Naive B cell (primary cell): ENCODE measurements at regions not wholly inside any gene's neighbourhood (a gene's known extent, or its start where the extent isn't known, plus 50 kb on each side); places are given as distances from the start of the nearest gene placed in this dataset.

Experiments
- ATAC-seq, 2 donors: fragments of 150-1000 bp; cut with Tn5 transposase; 2 replicates each; pipeline ENCODE4 v1.10.0; 2021; ENCODE audit warnings: low read depth in 2 of 2, mild to moderate bottlenecking in 2 of 2, moderate library complexity in 2 of 2
- DNase-seq: peaks from one replicate; pipeline ENCODE4 v3.0.0; 2022
- H3K27ac Mint-ChIP-seq, 6 donors: one replicate each; pipeline ENCODE4 v1.8.0; 2020 to 2022; ENCODE audit warnings: mild to moderate bottlenecking in 6 of 6, mixed read lengths in 6 of 6, moderate library complexity in 5 of 6, inconsistent platforms in 2 of 6
- H3K27me3 Mint-ChIP-seq, 3 donors: one replicate each; pipeline ENCODE4 v1.8.0; 2021 to 2022; ENCODE audit warnings: mixed read lengths in 3 of 3, mild to moderate bottlenecking in 1 of 3
- H3K36me3 Mint-ChIP-seq, 2 donors: one replicate each; pipeline ENCODE4 v1.8.0; 2020 to 2022; ENCODE audit warnings: mixed read lengths in 2 of 2, inconsistent platforms in 1 of 2, mild to moderate bottlenecking in 1 of 2
- H3K4me1 Mint-ChIP-seq, 3 donors: one replicate each; pipeline ENCODE4 v1.8.0; 2020 to 2022; ENCODE audit warnings: mixed read lengths in 3 of 3, inconsistent platforms in 1 of 3, mild to moderate bottlenecking in 1 of 3, moderate library complexity in 1 of 3
- H3K4me3 Mint-ChIP-seq, 8 donors: one replicate each; pipeline ENCODE4 v1.8.0; 2020 to 2022; ENCODE audit warnings: mild to moderate bottlenecking in 8 of 8, mixed read lengths in 8 of 8, moderate library complexity in 8 of 8, inconsistent platforms in 2 of 8
- H3K9me3 Mint-ChIP-seq, 7 donors: one replicate each; pipeline ENCODE4 v1.8.0; 2020 to 2022; ENCODE audit warnings: mixed read lengths in 7 of 7, mild to moderate bottlenecking in 5 of 7, inconsistent platforms in 2 of 7, moderate library complexity in 1 of 7

DNA sequence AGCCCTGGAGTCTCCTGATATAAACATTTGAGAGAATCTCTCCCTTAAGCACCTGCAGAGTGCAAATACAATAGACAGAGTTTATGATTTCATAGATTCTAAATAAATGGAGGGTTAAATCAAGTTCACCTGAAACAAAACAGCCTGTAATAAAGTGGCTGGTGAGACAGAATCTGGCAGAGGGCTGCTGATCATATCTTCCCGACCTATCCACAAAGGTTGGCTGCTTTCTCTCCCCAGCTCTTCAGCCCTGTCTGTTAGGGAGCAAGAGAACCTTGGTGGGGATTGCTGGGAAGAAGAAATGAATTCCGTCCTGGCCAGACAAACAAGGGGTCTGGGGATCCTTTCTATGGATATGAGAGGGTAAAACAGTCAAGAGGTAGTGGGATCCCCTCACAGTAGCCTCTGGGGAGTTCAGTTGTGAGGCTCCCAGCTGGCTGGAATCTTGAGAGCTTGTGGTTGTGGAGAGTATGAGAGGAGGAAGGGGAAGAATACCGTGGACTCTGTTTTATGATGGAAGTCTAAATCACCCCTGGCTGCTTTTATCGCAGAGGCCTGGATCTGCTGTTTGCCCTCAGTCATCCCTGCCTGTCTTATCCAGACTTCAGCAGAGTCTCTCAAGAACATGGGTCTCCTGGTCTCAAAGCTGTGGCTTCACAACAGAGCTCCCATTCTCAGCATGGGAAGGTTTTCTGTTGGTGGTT lies 451.3 kb downstream of the NTRK3 start:
- H3K4me3 Mint-ChIP-seq, result no peak overlapping the region
- peaks cover 0 to 11% (median 4%) of the 10 kb centered on the region in 7 donors for H3K9me3 Mint-ChIP-seq
- H3K27ac Mint-ChIP-seq, result no peak overlapping the region
- ATAC-seq, result no peak
- DNase-seq, result no peak
- no peaks in the 10 kb centered on the region for H3K36me3 Mint-ChIP-seq
- H3K4me1 Mint-ChIP-seq, result no peaks in the 10 kb centered on the region
- no peaks in the 10 kb centered on the region for H3K27me3 Mint-ChIP-seq

DNA sequence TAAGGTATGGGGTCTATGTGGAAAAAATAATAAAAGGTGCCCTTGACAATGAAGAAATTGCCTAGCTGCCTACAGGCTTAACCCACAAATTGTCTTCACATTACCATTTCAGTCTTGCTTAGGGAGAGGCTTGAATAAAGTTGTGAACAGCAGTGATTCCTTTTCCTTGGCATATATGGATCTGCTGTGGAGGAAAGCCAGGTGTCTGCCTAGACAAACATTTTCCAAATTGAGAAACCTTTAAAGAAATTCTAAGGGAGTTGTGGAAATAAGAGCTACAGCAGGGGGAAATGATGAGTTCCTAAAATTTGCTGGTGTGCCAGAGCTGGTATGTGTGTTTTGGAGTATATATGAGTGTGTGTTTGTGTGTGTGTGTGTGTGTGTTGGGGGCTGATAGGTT lies 452.1 kb downstream of the NTRK3 start:
- Mint-ChIP-seq H3K36me3 (no peaks in the 10 kb centered on the region), H3K27ac (no peak overlapping the region), H3K4me1 (no peaks in the 10 kb centered on the region), H3K27me3 (no peaks in the 10 kb centered on the region), H3K4me3 (no peak overlapping the region), H3K9me3 (peaks cover 0 to 11% (median 6%) of the 10 kb centered on the region in 7 donors)
- ATAC-seq (no peak), DNase-seq (no peak)

- H3K4me3 Mint-ChIP-seq, result no peak overlapping the region
- H3K4me1 Mint-ChIP-seq, result no peaks in the 10 kb centered on the region
- H3K36me3 Mint-ChIP-seq, result no peaks in the 10 kb centered on the region
- peaks cover 0 to 11% (median 2%) of the 10 kb centered on the region in 7 donors for H3K9me3 Mint-ChIP-seq
- H3K27me3 Mint-ChIP-seq, result no peaks in the 10 kb centered on the region
- no peak overlapping the region for H3K27ac Mint-ChIP-seq
- DNase-seq (no peak), ATAC-seq (no peak)
These were observed 456.7 kb downstream of the NTRK3 start for GRCh38 chr15:87799838-87800237.

DNA sequence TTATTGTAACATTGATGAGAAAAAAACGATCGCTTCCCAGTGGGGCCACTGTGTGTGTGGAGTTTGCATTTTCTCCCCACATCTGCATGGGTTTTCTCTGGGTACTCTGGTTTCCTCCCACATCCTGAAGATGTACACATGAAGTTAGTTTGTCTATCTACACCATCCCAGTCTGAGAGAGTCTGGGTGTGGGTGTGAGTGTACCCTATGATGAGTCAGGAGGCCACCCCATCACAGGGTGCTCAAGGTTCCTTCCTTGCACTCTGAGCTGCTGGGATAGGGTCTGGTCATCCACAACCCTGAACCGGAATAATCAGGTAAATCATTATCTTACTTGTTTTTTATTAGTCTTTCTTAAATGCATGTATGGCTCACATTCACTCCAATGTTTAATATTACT lies 457.1 kb downstream of the NTRK3 start:
- Mint-ChIP-seq H3K9me3 (peaks cover 0 to 11% (median 0%) of the 10 kb centered on the region in 7 donors), H3K4me1 (no peaks in the 10 kb centered on the region), H3K36me3 (no peaks in the 10 kb centered on the region), H3K27me3 (no peaks in the 10 kb centered on the region), H3K4me3 (no peak overlapping the region), H3K27ac (no peak overlapping the region)
- no peak for DNase-seq
- ATAC-seq, result no peak

DNA sequence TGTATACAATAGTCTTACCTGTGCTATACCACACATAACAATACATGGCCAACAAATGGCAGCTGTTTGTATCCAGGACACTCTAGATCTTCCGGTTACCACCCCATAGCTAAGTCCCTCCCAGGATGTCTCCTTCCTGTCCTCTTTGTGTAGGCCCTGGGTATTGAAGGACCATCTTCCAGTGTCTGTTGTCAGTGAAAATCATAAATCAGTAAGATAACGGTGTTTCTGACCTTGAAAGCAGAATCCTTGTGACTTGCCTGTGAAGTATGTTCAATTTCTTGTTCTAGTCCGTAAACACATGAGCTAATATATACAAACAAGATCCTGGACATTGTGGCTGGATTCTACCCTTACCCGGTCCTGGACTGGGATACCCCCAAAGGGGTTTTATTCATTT lies 462.8 kb downstream of the NTRK3 start:
- no peak for ATAC-seq

GRCh38 chr15:87792250-87793040 lies 464.1 kb downstream of the NTRK3 start:
- ATAC-seq, result no peak
- Mint-ChIP-seq H3K9me3 (peaks cover 0 to 7% (median 0%) of the 10 kb centered on the region in 7 donors), H3K27ac (no peak overlapping the region), H3K4me3 (no peak overlapping the region), H3K36me3 (no peaks in the 10 kb centered on the region), H3K27me3 (peaks cover 0 to 5% (median 0%) of the 10 kb centered on the region in 3 donors), H3K4me1 (no peaks in the 10 kb centered on the region)
- no peak for DNase-seq

More for the DNA sequence above, 462.8 kb downstream of the NTRK3 start:
- H3K27me3 Mint-ChIP-seq, result peaks cover 0 to 5% (median 0%) of the 10 kb centered on the region in 3 donors
- DNase-seq, result no peak
- peaks cover 0 to 7% (median 0%) of the 10 kb centered on the region in 7 donors for H3K9me3 Mint-ChIP-seq
- no peaks in the 10 kb centered on the region for H3K36me3 Mint-ChIP-seq
- H3K4me3 Mint-ChIP-seq, result peak overlapping the region in 1 of 8 donors; percentile 63
- no peaks in the 10 kb centered on the region for H3K4me1 Mint-ChIP-seq
- H3K27ac Mint-ChIP-seq, result no peak overlapping the region

- Mint-ChIP-seq H3K27me3 (peaks cover 0 to 4% (median 0%) of the 10 kb centered on the region in 3 donors), H3K4me1 (no peaks in the 10 kb centered on the region), H3K4me3 (no peak overlapping the region), H3K27ac (no peak overlapping the region), H3K9me3 (peaks cover 0 to 8% (median 4%) of the 10 kb centered on the region in 7 donors), H3K36me3 (no peaks in the 10 kb centered on the region)
- DNase-seq, result no peak
- no peak for ATAC-seq
These were observed 474.4 kb downstream of the NTRK3 start for GRCh38 chr15:87781959-87782625.

GRCh38 chr15:87779746-87780145 lies 476.8 kb downstream of the NTRK3 start:
- Mint-ChIP-seq H3K4me1 (no peaks in the 10 kb centered on the region), H3K27ac (no peak overlapping the region), H3K27me3 (peaks cover 0 to 4% (median 0%) of the 10 kb centered on the region in 3 donors), H3K9me3 (peaks cover 0 to 10% (median 2%) of the 10 kb centered on the region in 7 donors), H3K36me3 (no peaks in the 10 kb centered on the region), H3K4me3 (no peak overlapping the region)
- DNase-seq (no peak), ATAC-seq (no peak)

DNA sequence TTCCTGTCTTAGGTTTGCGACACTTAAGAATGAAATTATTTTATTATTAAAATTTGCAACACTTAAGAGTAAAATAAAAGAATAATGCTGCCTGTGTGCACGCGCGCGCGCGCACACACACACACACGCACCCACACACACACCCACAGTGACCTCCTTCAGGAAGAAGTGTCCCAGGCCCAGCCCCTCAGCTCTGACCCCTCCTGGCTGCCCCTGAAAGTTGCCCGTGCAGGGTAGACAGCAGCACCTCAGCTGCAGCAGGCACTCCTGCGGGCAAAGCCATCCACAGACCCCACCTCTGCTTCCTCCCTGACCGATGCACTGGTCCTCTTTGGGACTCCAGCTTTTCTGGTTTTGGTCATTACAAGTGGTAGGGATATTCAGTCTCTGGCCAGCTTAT lies 478.2 kb downstream of the NTRK3 start:
- Mint-ChIP-seq H3K4me3 (no peak overlapping the region), H3K9me3 (peaks cover 0 to 10% (median 2%) of the 10 kb centered on the region in 7 donors), H3K4me1 (no peaks in the 10 kb centered on the region), H3K27me3 (peaks cover 0 to 4% (median 0%) of the 10 kb centered on the region in 3 donors), H3K27ac (no peak overlapping the region), H3K36me3 (no peaks in the 10 kb centered on the region)
- ATAC-seq (no peak), DNase-seq (no peak)

DNA sequence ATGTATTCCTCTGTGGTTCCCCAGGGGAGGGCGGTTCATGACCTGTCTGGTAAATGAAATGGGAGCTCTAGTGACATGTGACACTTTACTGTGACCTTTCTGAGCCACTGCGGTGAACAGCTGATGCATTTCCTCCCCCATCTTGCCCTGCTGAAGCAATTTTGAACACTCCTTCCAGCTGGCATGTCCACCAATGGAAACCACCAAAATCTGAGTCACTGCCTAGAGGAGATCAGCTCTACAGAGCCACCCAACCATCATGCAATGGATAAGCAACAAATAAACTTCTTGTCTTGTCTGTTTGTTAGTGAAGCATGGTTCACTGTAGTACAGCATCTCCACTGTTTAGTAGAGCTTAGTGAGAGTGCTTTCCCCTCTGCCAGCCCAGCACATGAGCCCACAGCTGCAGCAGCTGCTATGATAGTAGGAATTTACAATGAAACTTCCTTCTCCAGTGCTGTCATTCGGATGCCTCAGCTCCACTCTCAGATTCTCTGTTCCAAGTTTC lies 479.4 kb downstream of the NTRK3 start:
- DNase-seq (no peak), ATAC-seq (no peak)
- Mint-ChIP-seq H3K4me3 (no peak overlapping the region), H3K27me3 (peaks cover 0 to 4% (median 0%) of the 10 kb centered on the region in 3 donors), H3K36me3 (no peaks in the 10 kb centered on the region), H3K27ac (no peak overlapping the region), H3K9me3 (peaks cover 0 to 10% (median 5%) of the 10 kb centered on the region in 7 donors), H3K4me1 (no peaks in the 10 kb centered on the region)

DNA sequence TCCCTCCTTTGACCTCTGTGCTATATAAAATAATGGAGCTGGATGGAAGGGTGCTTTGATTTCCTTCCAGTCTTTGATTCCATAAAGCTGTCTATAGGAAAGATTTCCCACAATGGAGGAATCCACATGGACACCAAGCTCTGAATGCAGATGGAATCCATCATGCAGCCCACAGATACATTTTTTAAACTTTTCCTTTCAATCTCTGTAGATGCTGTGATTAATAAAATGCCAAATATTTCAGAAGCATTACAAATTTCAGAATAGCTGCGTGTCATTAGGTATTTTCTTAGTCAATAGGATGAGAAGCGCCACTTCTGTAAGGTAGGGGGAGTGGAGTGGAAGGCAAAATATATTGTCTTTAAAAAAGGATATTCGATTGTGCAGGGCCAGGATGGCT lies 489.0 kb downstream of the NTRK3 start:
- Mint-ChIP-seq H3K4me3 (no peak overlapping the region), H3K36me3 (no peaks in the 10 kb centered on the region), H3K27me3 (peaks cover 4 to 13% (median 11%) of the 10 kb centered on the region in 3 donors), H3K4me1 (peaks cover 0 to 3% (median 0%) of the 10 kb centered on the region in 3 donors), H3K27ac (no peak overlapping the region), H3K9me3 (peaks cover 8 to 20% (median 12%) of the 10 kb centered on the region in 7 donors)
- ATAC-seq (no peak), DNase-seq (no peak)

DNA sequence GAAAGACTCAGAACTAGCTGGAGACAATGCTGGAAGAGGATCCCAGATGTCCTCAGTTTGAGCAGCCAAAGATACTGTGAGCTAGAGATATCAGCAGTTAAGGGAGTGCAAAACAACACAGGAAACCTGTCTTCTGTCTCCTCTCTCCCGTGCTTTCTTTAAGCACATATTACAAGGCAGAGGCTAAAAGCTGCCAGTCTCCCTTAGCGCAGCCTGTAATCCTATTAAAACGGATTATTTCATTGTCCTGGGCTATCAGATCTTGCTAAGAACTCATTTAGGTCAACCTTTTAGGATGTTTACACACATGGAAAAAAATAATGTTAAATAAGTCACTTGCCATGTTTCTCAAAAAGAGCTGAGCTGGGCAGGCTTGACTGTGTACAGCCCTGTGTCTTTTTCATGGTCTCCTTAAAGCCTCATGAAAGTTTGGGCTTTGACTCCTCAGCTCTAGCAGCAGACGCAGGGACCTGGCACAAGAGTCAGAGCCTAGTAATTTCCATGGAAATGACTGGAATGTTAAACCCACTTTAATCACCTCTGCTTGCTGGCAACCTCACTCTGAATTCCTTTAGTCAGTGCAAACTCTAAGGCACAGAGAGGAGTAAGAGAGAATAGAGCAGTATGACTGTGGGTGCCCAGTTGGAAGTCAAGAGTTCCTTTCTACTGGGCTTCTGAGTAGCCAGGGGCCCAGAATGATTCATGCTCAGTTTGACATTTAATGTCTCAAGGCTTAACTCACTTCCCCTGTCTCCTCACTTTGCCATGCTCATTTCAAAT lies 491.9 kb downstream of the NTRK3 start:
- no peaks in the 10 kb centered on the region for H3K36me3 Mint-ChIP-seq
- no peak for ATAC-seq
- peaks cover 5 to 14% (median 11%) of the 10 kb centered on the region in 7 donors for H3K9me3 Mint-ChIP-seq
- H3K27me3 Mint-ChIP-seq, result peaks cover 4 to 13% (median 11%) of the 10 kb centered on the region in 3 donors
- H3K4me3 Mint-ChIP-seq, result no peak overlapping the region
- H3K27ac Mint-ChIP-seq, result peak overlapping the region in 1 of 6 donors; percentile 66
- no peak for DNase-seq
- peaks cover 10 to 18% (median 11%) of the 10 kb centered on the region in 3 donors for H3K4me1 Mint-ChIP-seq

- Mint-ChIP-seq H3K36me3 (no peaks in the 10 kb centered on the region), H3K27me3 (peaks cover 4 to 13% (median 9%) of the 10 kb centered on the region in 3 donors), H3K4me3 (no peak overlapping the region), H3K4me1 (peaks cover 10 to 18% (median 11%) of the 10 kb centered on the region in 3 donors), H3K27ac (no peak overlapping the region), H3K9me3 (peaks cover 4 to 13% (median 8%) of the 10 kb centered on the region in 7 donors)
- DNase-seq (no peak), ATAC-seq (no peak)
These were observed 492.7 kb downstream of the NTRK3 start for GRCh38 chr15:87763837-87764236.
